Anterior cingulate cortex (tissue), 58 donors: ENCODE measurements at regions not wholly inside any gene's neighbourhood (a gene's known extent, or its start where the extent isn't known, plus 50 kb on each side); places are given as distances from the start of the nearest gene placed in this dataset.
A peak's percentile ranks its signal among the peaks of the same experiment; 100 is the strongest.
"Not testable (repeated sequence)": the region's sequence is repeated elsewhere in the genome, so short reads cannot be mapped to it uniquely, and the experiment has no call there.

Experiments used
- DNase-seq, 58 donors: peaks; one replicate each; lab custom pipeline; 2025; lab: John Stamatoyannopoulos, UW

DNA sequence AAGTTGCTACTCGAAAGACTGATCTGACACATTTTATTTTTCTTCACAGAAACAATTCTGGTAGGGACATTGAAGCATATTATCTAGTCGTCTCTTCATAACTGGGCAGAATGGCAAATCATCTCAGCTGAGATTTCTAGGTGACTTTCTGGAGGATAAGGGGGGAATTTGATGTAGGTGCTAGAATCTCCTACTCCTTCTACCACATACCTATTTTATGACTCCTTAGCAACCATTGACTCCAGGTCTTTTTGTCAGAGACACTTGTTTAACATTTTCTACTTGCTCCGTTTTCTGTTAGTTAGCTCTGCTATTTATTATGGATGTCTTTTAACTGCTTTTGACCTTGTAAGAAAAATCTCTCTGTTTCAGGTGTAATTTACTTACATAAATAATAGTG, 380.9 kb upstream of the SEMA3C start:
- DNase-seq: no peak

DNA sequence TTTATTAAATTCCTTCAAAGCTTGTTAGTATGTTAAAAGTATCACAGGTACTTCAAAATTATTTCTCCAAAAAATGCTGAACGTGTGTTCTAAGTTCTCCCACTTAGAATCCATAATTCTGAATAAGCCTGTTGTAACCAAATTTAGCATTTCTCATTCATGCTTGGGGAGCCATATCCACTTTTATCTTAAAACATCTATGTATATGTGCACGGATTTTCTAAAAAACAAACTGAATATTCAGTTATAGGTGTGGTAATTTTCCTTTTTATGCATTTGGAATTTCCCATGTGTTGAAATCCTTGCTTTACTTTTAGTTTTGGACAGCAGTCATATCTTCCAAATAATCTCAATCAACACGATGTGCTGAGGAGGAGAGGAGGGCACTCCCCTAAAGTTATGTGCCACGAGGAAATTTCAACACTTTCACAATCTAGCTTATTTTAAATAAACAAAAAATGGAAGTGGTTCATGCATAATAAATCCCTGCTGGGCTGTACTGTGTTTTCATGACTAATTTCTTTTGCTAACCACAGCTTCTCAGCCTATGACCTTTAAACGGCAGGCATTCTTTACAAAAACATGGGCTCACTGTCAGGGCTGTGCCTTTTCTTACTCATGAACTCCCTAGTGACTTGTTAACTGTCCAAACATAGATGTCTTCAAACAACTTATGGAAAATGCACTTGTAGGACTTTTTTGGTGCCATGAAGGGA, 380.3 kb upstream of the SEMA3C start:
- DNase-seq: no peak

DNA sequence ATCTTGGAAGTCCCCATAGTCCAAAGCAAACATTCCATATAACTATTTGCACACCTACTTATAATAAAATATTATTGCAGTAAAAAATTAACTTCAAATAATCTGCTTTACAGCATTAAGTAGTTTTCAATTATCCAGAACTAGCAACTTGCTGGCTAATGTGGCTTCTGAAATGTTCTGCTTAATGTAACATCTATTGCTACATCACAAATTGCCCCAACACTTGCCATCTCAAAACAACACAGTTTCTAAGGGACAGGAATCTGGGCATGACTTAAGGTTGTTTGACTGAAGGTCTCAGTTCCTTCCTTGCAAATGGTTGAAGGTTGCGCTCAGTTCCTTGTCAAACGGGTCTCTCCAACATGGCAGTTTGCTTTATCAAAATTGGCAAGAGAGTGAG, 378.5 kb upstream of the SEMA3C start:
- no peak for DNase-seq

DNA sequence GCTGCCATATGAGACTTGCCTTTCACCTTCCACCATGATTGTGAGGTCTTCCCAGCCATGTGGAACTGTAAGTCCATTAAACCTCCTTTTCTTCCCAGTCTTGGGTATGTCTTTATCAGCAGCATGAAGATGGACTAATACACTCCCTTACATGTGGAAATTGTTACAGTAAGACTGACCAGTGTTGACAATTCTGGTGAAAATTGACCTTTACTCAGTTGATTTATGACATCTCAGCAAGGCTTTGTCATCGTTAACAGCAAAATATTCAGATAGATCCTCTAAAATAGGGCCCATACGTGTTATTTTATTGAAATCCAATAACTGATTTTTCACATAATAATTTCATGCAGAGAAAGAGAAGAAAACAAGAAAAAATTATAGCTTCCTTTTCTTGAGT, 377.9 kb upstream of the SEMA3C start:
- no peak for DNase-seq

DNA sequence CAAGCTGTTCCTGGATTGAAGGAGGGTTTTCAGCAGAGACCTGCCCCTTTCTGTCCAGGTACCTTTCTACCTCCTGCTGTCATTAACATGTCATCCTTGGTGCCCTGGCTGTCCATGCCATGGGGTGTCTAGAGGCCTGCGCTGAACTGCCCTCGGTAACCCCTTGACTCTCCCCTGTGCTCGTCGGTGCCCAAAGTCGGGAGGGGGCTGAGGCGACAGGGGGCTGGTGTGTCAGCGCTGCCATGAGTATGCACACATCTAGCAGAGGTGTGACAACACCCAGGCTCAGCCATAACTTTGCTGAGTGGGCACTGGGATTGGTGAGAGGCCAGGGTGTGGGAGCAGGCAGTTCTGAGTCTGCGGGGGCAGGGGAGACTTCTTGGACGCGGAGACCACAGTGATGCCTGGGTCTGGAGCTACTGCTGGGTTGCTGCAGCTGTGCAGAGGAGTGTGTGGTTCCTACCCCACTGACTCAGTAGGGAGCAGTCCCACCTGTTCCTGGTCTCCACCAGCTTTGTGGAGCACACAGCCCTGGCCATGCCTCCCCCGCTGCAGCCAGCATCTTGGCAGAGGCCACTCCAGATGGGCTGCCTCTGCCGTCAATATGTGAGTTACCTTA, 376.2 kb upstream of the SEMA3C start:
- DNase-seq: peak in 13 of 58 donors; percentile 2 to 34 (median 9)

DNA sequence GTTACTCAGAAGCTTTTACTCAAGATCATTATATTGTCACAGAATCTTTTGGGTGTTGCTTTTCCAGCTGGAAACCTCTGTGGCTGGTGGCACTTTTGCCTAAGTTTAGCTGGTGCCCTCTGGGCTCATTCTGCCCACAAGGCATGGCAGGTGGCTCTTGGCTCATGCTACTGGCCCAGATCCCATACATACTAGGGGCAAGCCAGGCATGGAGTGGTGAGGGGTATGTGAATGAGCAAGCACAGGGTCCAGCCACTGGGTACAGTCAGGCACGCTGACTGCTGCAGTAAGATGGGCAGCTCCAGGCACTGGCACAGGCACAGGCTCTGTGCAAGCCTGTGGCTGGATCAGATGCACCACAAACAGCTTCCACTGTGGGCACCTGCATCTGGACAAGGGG, 375.0 kb upstream of the SEMA3C start:
- no peak for DNase-seq

DNA sequence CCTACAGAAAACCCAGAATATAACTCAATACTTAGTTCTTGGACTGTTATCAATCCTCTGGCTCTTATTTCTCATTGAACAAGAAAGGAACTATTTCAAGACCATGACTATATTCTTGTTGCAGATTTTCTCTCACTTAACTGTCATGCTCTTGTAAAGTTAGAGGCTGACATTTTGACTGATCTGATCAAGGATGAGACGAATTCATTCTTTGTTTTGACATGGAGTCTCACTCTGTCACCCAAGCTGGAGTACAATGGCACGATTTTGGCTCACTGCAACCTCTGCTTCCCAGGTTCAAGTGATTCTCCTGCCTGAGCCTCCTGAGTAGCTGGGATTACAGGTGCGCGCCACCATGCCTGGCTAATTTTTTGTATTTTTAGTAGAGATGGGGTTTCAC, 367.9 kb upstream of the SEMA3C start:
- not testable (repeated sequence) for DNase-seq

DNA sequence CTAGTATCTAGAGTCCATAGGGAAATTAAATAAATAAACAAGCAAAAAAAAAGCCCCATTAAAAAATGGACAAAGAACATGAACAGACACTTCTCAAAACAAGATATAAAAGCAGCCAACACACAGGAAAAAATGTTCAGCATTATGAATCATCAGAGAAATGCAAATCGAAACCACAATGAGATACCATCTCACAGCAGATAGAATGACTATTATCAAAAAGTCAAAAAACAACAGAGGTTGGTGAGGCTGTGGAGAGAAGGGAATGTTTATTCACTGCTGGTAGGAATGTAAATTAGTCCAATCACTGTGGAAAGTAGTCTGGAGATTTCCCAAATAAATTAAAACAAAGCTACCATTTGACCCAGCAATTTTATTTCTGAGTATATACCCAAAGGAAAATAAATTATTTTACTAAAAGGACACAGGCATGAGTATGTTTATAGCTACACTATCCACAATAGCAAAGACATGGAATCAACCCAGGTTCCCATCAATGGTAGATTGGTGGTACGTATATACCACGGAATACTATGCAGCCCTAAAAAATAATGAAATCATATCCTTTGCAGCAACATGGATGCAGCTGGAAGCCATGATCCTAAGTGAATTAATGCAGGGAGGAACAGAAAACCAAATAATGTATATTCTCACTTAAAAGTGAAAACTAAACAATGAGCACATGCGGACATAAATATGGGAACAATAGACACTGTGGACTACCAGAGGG, 366.5 kb upstream of the SEMA3C start:
- DNase-seq: no peak

DNA sequence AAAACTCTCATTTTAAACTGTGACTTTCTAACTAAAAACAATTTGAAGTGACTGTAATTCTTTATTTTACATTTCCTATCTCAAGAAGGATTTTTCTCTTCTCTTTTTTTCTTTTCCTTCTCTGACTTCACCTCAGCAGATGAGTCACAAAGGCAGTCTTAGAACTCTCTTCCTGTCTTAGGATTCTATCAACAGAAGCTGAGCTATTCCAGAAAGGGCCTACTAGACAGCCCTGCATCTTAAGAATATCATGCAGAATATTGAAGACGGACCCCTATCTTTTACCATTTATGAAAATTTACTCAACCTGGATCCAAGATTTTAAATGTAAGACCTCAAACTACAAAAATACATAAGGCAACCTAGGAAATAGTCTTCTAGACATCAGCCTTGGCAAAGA, 365.7 kb upstream of the SEMA3C start:
- DNase-seq: no peak

DNA sequence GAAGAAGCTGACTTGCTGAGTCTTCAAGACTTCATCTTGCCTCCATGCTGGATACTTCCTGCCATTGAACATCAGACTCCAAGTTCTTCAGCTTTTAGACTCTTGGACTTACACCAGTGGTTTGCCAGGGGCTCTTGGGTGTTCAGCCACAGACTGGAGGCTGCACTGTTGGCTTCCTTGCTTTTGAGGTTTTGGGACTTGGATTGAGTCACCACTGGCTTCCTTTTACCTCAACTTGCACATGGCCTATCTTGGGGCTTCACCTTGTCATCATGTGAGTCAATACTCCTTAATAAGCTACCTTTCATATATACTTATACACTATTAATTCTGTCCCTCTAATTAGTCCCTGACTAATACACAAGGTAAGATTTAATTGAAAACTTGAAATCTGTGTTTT, 361.7 kb upstream of the SEMA3C start:
- DNase-seq: no peak

DNA sequence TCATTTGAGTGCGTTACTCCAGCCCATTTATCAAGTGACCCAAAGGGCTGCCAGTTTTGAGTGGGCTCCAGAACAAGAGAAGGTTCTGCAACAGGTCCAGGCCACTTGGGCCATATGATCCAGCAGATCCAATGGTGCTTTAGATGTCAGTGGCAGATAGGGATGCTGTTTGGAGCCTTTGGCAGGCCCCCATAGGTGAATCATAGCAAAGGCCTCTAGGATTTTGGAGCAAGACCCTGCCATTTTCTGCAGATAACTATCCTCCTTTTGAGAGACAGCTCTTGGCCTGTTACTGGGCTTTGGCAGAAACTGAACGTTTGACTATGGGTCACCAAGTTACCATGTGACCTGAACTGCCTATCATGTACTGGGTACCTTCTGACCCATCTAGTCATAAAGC, 358.8 kb upstream of the SEMA3C start:
- no peak for DNase-seq

DNA sequence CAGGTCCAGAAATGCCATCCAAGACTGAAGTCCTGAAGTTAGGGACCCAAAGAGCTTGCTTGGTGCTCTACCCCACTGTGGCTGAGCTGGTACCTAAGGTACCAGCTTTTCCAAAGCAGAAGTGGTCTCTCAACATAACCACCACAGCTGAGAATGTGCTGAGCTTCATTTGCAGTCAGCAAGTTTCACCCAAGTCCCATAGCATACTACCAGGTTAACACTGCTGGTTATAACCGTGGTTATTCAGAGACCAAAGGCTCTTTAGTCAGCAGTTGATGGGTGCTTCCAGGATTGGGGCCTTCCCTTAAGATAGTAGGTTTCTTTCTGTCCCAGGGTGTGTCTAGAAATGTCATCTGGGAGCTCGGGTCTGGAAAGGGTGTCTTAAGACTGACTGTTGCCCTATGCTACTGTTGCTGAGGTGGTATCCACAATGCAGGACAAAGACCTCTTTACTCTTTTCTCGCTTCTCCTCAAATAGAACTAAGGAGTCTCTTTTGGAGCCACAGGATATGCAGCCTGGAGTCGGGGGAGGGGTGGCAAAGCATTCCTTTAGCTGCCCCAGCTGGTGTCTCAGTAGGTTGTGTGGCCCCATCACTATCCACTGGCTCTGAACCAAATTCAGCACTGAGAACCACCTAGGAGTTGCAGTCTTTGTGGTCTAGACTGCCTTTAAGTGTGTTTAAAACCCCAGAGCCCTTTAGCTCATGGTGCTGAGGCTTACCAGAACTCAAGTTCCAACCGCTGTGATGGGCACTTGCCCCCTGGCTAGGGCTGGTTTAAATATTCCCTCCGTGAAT, 354.9 kb upstream of the SEMA3C start:
- no peak for DNase-seq

DNA sequence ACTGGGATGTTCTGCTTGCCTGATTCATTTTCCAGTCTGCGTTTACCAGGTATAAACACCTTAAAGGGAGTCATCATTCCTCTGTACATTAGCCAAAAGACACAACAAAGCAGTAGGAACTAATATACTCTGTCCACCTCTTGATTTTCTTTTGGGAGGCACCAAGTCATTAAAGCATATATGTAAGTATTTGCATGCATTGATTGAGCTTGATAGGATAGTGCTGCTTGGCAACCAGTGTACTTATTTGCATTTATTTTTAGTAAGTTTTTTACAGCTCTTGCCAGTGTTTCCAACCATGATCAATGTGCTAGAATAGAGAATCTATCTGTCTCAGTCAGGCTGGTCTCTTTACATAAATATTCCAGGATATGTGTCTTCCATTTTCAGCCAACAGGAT, 353.3 kb upstream of the SEMA3C start:
- DNase-seq: no peak

DNA sequence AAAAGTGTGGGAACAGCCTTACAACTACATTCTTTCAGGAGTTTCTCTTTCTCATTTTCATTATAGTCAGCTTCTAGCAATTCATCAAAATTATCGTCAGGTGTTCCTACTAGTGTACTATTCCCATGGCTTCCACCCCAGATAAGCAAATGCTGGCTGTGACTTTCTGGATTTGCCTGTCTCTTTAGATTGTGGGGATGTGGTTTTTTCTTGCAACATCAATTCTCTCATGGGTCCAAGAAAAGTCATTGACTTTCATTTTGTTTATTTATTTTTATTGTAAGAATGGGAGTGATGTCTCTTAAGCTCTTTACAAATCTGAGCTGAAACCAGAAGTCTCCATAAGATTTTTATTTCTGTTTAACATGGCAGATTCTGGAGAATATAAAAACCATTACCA, 349.7 kb upstream of the SEMA3C start:
- no peak for DNase-seq

DNA sequence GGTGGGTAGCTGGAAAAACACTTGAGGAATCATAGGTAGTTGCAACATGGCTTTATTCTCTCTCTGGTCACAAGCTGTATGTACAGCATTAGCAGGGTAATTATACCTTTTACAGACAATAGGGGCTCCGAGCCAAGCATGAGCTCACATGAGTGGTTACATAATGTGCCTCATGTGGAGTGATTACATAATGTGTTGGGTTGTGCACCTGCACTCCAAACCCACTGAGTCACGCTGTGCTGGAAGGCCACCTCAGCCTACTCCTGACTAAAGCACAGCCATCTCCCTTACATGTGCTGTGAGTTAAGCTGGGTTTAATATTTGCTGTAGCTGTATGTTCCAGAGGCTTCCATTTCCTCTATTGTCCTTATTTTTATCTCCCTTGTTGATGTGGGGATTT, 348.7 kb upstream of the SEMA3C start:
- DNase-seq: no peak

DNA sequence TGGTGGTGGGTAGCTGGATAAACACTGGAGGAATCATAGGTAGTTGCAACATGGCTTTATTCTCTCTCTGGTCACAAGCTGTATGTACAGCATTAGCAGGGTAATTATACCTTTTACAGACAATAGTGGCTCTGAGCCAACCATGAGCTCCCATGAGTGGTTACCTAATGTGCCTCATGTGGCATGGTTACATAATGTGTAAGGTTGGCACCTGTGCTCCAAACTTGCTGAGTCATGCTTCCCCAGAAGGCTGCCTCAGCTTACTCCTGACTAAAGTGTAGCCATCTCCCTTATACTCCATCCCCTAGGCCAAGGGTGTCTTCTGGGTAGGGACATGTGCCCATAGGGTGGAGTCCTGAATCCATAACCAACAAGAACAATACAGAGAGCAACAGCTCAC, 345.3 kb upstream of the SEMA3C start:
- DNase-seq: no peak

DNA sequence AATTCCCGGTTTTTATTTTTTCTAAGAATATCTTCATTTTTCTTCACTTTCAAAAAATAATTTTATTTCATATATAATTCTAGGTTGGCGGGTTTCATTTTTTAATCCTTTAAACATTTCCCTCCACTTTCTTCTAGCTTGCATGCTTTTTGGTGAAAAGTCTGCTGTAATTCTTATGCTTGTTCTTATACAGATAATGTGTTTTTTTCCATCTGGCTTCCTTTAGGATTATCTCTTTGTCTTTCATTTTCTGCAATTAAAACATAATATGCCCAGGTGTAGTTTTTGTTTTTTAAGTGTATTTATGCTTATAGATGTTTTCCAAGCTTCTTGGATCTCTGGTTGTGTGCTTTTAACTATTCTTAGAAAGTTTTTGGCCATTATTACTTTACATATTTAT, 341.3 kb upstream of the SEMA3C start:
- no peak for DNase-seq

DNA sequence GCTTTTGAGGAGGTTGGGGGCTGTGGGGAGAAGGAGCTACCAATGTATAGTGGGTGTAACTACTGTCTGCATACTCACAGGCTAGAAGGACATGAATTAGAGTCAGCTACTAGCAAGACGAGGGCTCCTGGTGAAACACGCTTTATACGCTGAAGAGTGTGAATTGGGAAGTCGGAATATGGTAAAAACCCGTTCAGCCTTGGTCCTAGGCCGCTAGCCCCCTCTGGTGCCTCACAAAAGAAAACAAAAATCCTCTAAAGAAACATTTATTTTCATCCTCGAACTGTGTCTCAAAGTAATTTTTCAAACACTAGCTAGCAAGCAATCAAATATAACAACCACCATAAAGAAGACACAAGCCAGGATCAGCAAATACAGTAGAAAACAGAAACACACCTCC, 338.1 kb upstream of the SEMA3C start:
- no peak for DNase-seq

DNA sequence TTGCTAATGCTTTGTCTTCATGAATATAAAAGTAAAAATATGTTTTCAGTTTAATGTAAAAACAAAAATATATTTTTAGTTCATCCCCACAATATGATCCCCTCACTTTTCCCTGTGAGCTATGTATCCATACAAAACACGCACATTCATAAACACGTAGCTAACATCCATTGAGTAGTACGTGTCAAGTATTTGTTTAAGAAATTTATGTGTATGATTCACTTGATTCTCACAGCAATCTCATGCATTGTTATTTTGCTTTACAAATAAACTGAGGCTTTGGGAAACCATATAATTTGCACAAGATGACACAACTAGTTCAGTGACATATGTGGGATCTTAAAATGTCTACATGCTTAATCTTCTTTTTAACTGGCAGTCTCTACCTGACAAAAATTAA, 329.6 kb upstream of the SEMA3C start:
- DNase-seq: no peak

DNA sequence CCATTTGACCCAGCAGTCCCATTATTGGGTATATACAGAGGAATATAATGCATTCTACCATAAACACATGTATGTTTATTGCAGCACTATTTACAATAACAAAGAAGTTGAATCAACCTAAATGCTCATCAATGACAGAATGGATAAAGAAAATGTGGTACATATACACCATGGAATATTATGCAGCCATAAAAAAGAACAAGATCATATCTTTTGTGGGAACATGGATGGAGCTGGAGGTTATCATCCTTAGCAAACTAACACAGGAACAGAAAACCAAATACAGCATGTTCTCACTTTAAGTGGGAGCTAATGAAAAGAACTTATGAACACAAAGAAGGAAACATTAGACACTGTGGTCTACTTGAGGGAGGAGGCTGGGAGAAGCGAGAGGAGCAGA, 328.5 kb upstream of the SEMA3C start:
- not testable (repeated sequence) for DNase-seq

DNA sequence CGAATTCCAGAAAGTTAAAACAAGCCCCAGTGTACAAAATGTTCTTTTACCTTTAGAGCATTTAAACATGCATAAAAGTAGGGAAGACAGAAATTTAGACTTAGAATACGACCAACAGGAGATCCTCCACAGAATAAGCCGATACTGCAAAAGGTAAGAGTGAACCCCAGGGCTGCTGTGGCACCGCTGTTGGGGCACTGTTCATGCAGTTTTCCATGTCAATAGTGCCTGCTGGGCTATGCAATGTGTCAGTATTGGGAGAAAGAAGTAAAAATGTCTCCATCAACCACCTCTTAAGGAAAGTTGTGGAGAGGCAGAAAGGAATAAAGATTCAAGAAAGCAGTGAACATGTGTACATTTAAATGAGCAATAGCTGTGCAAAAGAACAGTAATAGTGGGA, 326.5 kb upstream of the SEMA3C start:
- no peak for DNase-seq
